Activated CD8-positive, alpha-beta T cell treated with anti-CD3 and anti-CD28 coated beads, Interleukin-2, amount 10 ng/mL, durations not matched to agents 7 days and 5 days (primary cell): ENCODE measurements at regions not wholly inside any gene's neighbourhood (a gene's known extent, or its start where the extent isn't known, plus 50 kb on each side); places are given as distances from the start of the nearest gene placed in this dataset.

Source experiments
- ATAC-seq: fragments of 150-1000 bp; cut with Tn5 transposase; one replicate; pipeline ENCODE4 v1.10.0; 2021; ENCODE audit warnings: moderate library complexity
- CTCF ChIA-PET: fragments of 350-600 bp; sonication (Branson Sonifier 250); formaldehyde crosslinking; loops from one replicate; lab custom pipeline; 2021; ENCODE audit warnings: antibody characterized with exemption; lab: Charles Lee
- POLR2A ChIA-PET: fragments of 350-600 bp; sonication (Branson Sonifier 250); formaldehyde crosslinking; loops from one replicate; lab custom pipeline; 2021; ENCODE audit warnings: antibody characterized with exemption; lab: Charles Lee
- DNase-seq: peaks from one replicate; pipeline ENCODE4 v3.0.0-alpha.2; 2020
- H3K27ac Mint-ChIP-seq: one replicate; pipeline ENCODE4 v1.8.0; 2021; ENCODE audit warnings: mild to moderate bottlenecking, mixed read lengths
- H3K27me3 Mint-ChIP-seq: one replicate; pipeline ENCODE4 v1.8.0; 2021; ENCODE audit warnings: low read depth, mixed read lengths
- H3K36me3 Mint-ChIP-seq: one replicate; pipeline ENCODE4 v1.8.0; 2021; ENCODE audit warnings: low read depth, mixed read lengths
- H3K4me1 Mint-ChIP-seq: one replicate; pipeline ENCODE4 v1.8.0; 2021; ENCODE audit warnings: low read depth, mixed read lengths
- H3K4me3 Mint-ChIP-seq: one replicate; pipeline ENCODE4 v1.8.0; 2021; ENCODE audit warnings: mild to moderate bottlenecking, mixed read lengths
- H3K9me3 Mint-ChIP-seq: one replicate; pipeline ENCODE4 v1.8.0; 2022; ENCODE audit warnings: mixed read lengths; ENCODE audit not compliant: insufficient read depth

GRCh38 chr13:34064456-34065205 lies 246.7 kb downstream of the RFC3 start:
- Mint-ChIP-seq H3K4me1 (no peaks in the 10 kb centered on the region), H3K4me3 (no peak overlapping the region), H3K27ac (no peak overlapping the region), H3K36me3 (no peaks in the 10 kb centered on the region), H3K9me3 (no peaks in the 10 kb centered on the region), H3K27me3 (no peaks in the 10 kb centered on the region)
- ATAC-seq (no peak), DNase-seq (no peak)
- POLR2A ChIA-PET, result no interaction called here
- CTCF ChIA-PET, result no interaction called here

- POLR2A ChIA-PET, result no interaction called here
- H3K36me3 Mint-ChIP-seq, result no peaks in the 10 kb centered on the region
- no peaks in the 10 kb centered on the region for H3K27me3 Mint-ChIP-seq
- no peaks in the 10 kb centered on the region for H3K9me3 Mint-ChIP-seq
- H3K4me3 Mint-ChIP-seq, result no peak overlapping the region
- H3K27ac Mint-ChIP-seq, result no peak overlapping the region
- CTCF ChIA-PET, result interaction anchor here (0.8 kb wide), 1 partner anchor 28 kb away, joined by 3 read pairs; no protein-coding TSS in a partner anchor
- ATAC-seq (no peak), DNase-seq (no peak)
- no peaks in the 10 kb centered on the region for H3K4me1 Mint-ChIP-seq
Observed at GRCh38 chr13:34065928-34066327, 248.0 kb downstream of the RFC3 start.

- ATAC-seq (no peak), DNase-seq (no peak)
- H3K4me3 Mint-ChIP-seq, result no peak overlapping the region
- no peak overlapping the region for H3K27ac Mint-ChIP-seq
- H3K27me3 Mint-ChIP-seq, result no peaks in the 10 kb centered on the region
- POLR2A ChIA-PET, result no interaction called here
- CTCF ChIA-PET, result interaction anchor here (0.8 kb wide), 1 partner anchor 29 kb away, joined by 3 read pairs; no protein-coding TSS in a partner anchor
- no peaks in the 10 kb centered on the region for H3K9me3 Mint-ChIP-seq
- no peaks in the 10 kb centered on the region for H3K4me1 Mint-ChIP-seq
- H3K36me3 Mint-ChIP-seq, result no peaks in the 10 kb centered on the region
Observed at GRCh38 chr13:34066344-34066743, 248.4 kb downstream of the RFC3 start.

- Mint-ChIP-seq H3K27ac (no peak overlapping the region), H3K4me1 (no peaks in the 10 kb centered on the region), H3K9me3 (no peaks in the 10 kb centered on the region), H3K27me3 (no peaks in the 10 kb centered on the region), H3K36me3 (no peaks in the 10 kb centered on the region), H3K4me3 (no peak overlapping the region)
- POLR2A ChIA-PET, result no interaction called here
- ATAC-seq, result no peak
- no peak for DNase-seq
- CTCF ChIA-PET, result no interaction called here
Observed at GRCh38 chr13:34070006-34070405, 252.1 kb downstream of the RFC3 start.

- Mint-ChIP-seq H3K27ac (no peak overlapping the region), H3K9me3 (no peaks in the 10 kb centered on the region), H3K4me1 (no peaks in the 10 kb centered on the region), H3K36me3 (no peaks in the 10 kb centered on the region), H3K27me3 (no peaks in the 10 kb centered on the region), H3K4me3 (no peak overlapping the region)
- POLR2A ChIA-PET, result no interaction called here
- CTCF ChIA-PET, result interaction anchor here (0.5 kb wide), 1 partner anchor 932 kb away, joined by 3 read pairs; no protein-coding TSS in a partner anchor
- ATAC-seq (no peak), DNase-seq (no peak)
Observed at GRCh38 chr13:34070544-34071303, 252.8 kb downstream of the RFC3 start.

GRCh38 chr13:34076319-34076718 lies 258.4 kb downstream of the RFC3 start:
- ChIA-PET POLR2A (no interaction called here), CTCF (no interaction called here)
- Mint-ChIP-seq H3K4me3 (no peak overlapping the region), H3K36me3 (no peaks in the 10 kb centered on the region), H3K4me1 (no peaks in the 10 kb centered on the region), H3K9me3 (no peaks in the 10 kb centered on the region), H3K27ac (no peak overlapping the region), H3K27me3 (no peaks in the 10 kb centered on the region)
- DNase-seq (no peak), ATAC-seq (no peak)

GRCh38 chr13:34076943-34077703 lies 259.2 kb downstream of the RFC3 start:
- ChIA-PET POLR2A (no interaction called here), CTCF (interaction anchor here (0.6 to 0.9 kb wide), 2 partner anchors 21 to 93 kb away, joined by 3 read pairs; no protein-coding TSS in a partner anchor)
- Mint-ChIP-seq H3K4me1 (no peaks in the 10 kb centered on the region), H3K27me3 (no peaks in the 10 kb centered on the region), H3K4me3 (no peak overlapping the region), H3K36me3 (no peaks in the 10 kb centered on the region), H3K27ac (no peak overlapping the region), H3K9me3 (no peaks in the 10 kb centered on the region)
- no peak for ATAC-seq
- DNase-seq, result no peak

GRCh38 chr13:34078334-34078999 lies 260.5 kb downstream of the RFC3 start:
- ChIA-PET POLR2A (interaction anchor here (0.7 kb wide), 1 partner anchor 743 kb away, joined by 3 read pairs; no protein-coding TSS in a partner anchor), CTCF (no interaction called here)
- H3K9me3 Mint-ChIP-seq, result no peaks in the 10 kb centered on the region
- H3K27me3 Mint-ChIP-seq, result no peaks in the 10 kb centered on the region
- H3K4me1 Mint-ChIP-seq, result no peaks in the 10 kb centered on the region
- H3K27ac Mint-ChIP-seq, result no peak overlapping the region
- DNase-seq, result no peak
- H3K36me3 Mint-ChIP-seq, result no peaks in the 10 kb centered on the region
- ATAC-seq, result no peak
- H3K4me3 Mint-ChIP-seq, result no peak overlapping the region

GRCh38 chr13:34085204-34085603 lies 267.3 kb downstream of the RFC3 start:
- Mint-ChIP-seq H3K27ac (no peak overlapping the region), H3K4me3 (no peak overlapping the region), H3K36me3 (no peaks in the 10 kb centered on the region), H3K27me3 (no peaks in the 10 kb centered on the region), H3K4me1 (no peaks in the 10 kb centered on the region), H3K9me3 (no peaks in the 10 kb centered on the region)
- DNase-seq (no peak), ATAC-seq (no peak)
- ChIA-PET POLR2A (no interaction called here), CTCF (no interaction called here)

GRCh38 chr13:34086281-34086680 lies 268.3 kb downstream of the RFC3 start:
- Mint-ChIP-seq H3K4me3 (no peak overlapping the region), H3K4me1 (no peaks in the 10 kb centered on the region), H3K27me3 (no peaks in the 10 kb centered on the region), H3K36me3 (no peaks in the 10 kb centered on the region), H3K9me3 (no peaks in the 10 kb centered on the region), H3K27ac (no peak overlapping the region)
- CTCF ChIA-PET, result no interaction called here
- DNase-seq (no peak), ATAC-seq (no peak)
- POLR2A ChIA-PET, result no interaction called here

GRCh38 chr13:34087791-34088190 lies 269.8 kb downstream of the RFC3 start:
- ChIA-PET CTCF (no interaction called here), POLR2A (no interaction called here)
- ATAC-seq, result no peak
- Mint-ChIP-seq H3K4me3 (no peak overlapping the region), H3K27ac (no peak overlapping the region), H3K36me3 (no peaks in the 10 kb centered on the region), H3K27me3 (no peaks in the 10 kb centered on the region), H3K4me1 (no peaks in the 10 kb centered on the region), H3K9me3 (no peaks in the 10 kb centered on the region)
- DNase-seq, result no peak
